HG03060 (cell line): ENCODE measurements at regions not wholly inside any gene's neighbourhood (a gene's known extent, or its start where the extent isn't known, plus 50 kb on each side); places are given as distances from the start of the nearest gene placed in this dataset.

Source experiments
- ATAC-seq: cut with Tn5 transposase; IDR thresholded peaks from one replicate; pipeline ENCODE4 v1.9.1; 2021; ENCODE audit warnings: low read depth, moderate number of reproducible peaks; ENCODE audit not compliant: unreplicated experiment

DNA sequence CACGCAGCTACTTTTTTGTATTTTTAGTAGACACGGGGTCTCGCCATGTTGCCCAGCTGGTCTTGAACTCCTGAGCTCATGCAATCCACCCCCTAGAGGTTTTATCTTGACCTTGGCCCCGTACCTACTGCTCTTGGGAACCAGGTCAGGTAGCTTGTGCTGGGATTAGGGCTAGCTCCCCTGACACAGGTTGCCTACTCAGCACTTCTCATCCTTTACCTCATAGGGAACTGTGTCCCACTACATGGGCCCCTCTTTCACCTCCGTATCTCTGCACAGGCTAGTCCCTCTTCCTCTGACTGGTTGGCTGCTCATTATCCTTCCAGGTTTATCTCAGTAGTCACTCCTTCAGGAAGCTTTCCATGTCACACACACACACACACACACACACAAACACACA lies 58.0 kb upstream of the ITPRID1 start:
- no peak for ATAC-seq

- no peak for ATAC-seq
Measured at GRCh38 chr7:31456646-31457368, 57.1 kb upstream of the ITPRID1 start.

DNA sequence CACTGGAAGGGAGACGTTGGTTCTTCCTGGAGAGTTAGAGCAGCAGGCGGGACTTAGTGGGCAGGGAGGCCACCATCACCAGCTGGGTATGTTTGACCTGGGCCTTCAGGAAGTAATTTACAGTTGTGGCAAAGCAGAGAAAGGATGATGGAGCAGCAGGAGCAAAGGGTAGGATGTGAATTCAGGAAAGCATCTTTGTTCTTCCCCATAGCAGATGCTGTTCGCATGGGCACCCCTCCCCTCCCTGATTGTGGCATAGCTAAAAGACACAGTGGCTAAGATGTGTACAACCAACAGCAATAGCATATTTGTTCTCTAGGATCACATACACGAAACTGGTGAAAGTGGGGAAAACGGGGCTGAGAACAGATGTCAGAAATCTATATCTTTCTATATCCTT lies 56.3 kb upstream of the ITPRID1 start:
- no peak for ATAC-seq

DNA sequence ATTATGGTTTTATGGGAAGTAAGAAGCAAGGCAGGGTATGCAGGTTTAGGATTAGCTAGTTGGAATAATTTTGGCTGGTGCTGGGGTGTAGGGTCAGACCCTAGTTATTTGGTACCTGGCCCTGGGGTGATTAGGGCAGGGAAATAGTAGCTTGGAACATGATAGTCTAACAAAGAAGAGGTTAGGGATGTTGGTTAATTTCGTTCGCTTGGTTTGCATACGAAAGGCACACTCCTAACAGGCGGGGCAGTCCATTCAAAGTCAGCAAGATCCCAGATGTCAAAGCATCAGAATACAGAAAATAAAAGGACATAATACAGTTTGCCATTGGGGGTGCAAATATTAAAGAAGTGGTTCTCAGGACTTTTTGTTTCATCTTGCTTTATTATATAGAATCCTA lies 55.7 kb upstream of the ITPRID1 start:
- no peak for ATAC-seq

- no peak for ATAC-seq
Measured at GRCh38 chr7:31462636-31463035, 51.3 kb upstream of the ITPRID1 start.
